ENCODE measurements at regions not wholly inside any gene's neighbourhood (a gene's known extent, or its start where the extent isn't known, plus 50 kb on each side); places are given as distances from the start of the nearest gene placed in this dataset.
A peak's percentile ranks its signal among the peaks of the same experiment; 100 is the strongest.

- TF ChIP-seq RELB (IDR thresholded peaks at IDR 0.05; ENCODE audit: low read depth) (peak; percentile 67; the same call in 1 of the 2 replicates), ATF3 (IDR thresholded peaks at IDR 0.05; ENCODE audit: borderline replicate concordance, extremely low read depth, low read depth, low read length) (no peak), SRF (IDR thresholded peaks at IDR 0.05; ENCODE audit: low read depth in 2 of 2, low read length in 2 of 2) (no peak), TCF3 (IDR thresholded peaks at IDR 0.05; ENCODE audit: borderline replicate concordance, insufficient read depth, low read depth, low read length) (no peak), CBX5 (IDR thresholded peaks at IDR 0.05; ENCODE audit: low read depth) (no peak), RAD21 (IDR thresholded peaks at IDR 0.05; ENCODE audit: insufficient read depth, low read depth, low read length) (no peak), ZNF207 (IDR thresholded peaks at IDR 0.05; ENCODE audit: borderline replicate concordance) (no peak), E2F8 (IDR thresholded peaks at IDR 0.05; ENCODE audit: low read depth, partially characterized antibody) (no peak), ZNF24 (IDR thresholded peaks at IDR 0.05) (peak; percentile 95)
- TF ChIP-seq, protein P1, sequence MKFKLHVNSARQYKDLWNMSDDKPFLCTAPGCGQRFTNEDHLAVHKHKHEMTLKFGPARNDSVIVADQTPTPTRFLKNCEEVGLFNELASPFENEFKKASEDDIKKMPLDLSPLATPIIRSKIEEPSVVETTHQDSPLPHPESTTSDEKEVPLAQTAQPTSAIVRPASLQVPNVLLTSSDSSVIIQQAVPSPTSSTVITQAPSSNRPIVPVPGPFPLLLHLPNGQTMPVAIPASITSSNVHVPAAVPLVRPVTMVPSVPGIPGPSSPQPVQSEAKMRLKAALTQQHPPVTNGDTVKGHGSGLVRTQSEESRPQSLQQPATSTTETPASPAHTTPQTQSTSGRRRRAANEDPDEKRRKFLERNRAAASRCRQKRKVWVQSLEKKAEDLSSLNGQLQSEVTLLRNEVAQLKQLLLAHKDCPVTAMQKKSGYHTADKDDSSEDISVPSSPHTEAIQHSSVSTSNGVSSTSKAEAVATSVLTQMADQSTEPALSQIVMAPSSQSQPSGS (IDR thresholded peaks at IDR 0.05; ENCODE audit: low read length): no peak
- TF ChIP-seq, protein P2, sequence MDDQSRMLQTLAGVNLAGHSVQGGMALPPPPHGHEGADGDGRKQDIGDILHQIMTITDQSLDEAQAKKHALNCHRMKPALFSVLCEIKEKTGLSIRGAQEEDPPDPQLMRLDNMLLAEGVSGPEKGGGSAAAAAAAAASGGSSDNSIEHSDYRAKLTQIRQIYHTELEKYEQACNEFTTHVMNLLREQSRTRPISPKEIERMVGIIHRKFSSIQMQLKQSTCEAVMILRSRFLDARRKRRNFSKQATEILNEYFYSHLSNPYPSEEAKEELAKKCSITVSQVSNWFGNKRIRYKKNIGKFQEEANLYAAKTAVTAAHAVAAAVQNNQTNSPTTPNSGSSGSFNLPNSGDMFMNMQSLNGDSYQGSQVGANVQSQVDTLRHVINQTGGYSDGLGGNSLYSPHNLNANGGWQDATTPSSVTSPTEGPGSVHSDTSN (IDR thresholded peaks at IDR 0.05; ENCODE audit: insufficient replicate concordance, low read depth, low read length): no peak
Observed at GRCh38 chr1:82245345-82246014, 444.7 kb downstream of the ADGRL2 start (continued).
